GM18907 (cell line): ENCODE measurements at regions not wholly inside any gene's neighbourhood (a gene's known extent, or its start where the extent isn't known, plus 50 kb on each side); places are given as distances from the start of the nearest gene placed in this dataset.
A peak's percentile ranks its signal among the peaks of the same experiment; 100 is the strongest.

ENCODE experiments used
- ATAC-seq: cut with Tn5 transposase; IDR thresholded peaks from one replicate; pipeline ENCODE4 v1.9.1; 2021; ENCODE audit warnings: mild to moderate bottlenecking, moderate library complexity; ENCODE audit not compliant: unreplicated experiment

GRCh38 chr3:18127859-18128681, 297.1 kb downstream of the SATB1 start:
- peak; percentile 4 for ATAC-seq

GRCh38 chr3:18127174-18127858, 297.8 kb downstream of the SATB1 start:
- ATAC-seq: peak; percentile 98

DNA sequence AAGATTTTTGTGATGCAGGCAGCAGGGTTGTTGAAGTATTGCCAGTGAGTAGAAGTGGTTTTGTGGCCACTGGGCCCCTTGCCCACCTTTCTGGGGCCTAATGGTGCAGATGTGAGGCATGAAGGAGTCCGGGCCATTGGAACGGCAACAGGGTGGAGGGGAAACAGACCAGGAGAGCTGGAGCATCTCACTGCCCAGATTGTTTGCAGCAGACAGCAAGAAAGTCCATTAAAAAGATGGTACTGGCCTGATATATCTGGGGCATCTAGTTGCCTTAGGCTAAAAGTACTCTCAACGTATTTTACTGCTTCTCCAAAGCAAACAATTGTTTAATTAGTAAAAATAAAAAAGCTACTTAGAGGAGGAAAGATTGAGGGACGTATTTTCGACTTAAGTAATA, 298.4 kb downstream of the SATB1 start:
- no peak for ATAC-seq

GRCh38 chr3:18124501-18124900, 300.6 kb downstream of the SATB1 start:
- ATAC-seq: no peak

- ATAC-seq: no peak
Observed at GRCh38 chr3:18122264-18122663, 302.9 kb downstream of the SATB1 start.

DNA sequence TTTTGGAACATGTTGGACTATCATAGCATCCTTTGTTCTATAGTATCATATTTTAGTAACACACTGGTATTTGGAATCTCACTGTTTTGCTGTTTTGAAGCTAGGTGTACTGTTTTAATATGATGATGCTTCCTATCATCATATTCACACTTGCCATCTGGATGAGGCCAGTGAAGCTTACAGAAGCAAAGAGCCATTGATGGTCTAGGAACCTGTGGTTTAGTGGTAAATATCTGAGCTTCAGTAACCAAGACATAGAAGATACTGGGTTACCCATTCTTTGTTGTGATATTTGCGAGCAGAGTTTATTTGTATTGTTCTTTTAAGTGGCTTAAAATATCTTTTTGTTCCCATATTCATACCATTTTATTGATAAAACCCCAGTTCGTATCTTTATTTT, 304.1 kb downstream of the SATB1 start:
- ATAC-seq: no peak

GRCh38 chr3:18119866-18120265, 305.3 kb downstream of the SATB1 start:
- ATAC-seq: no peak

DNA sequence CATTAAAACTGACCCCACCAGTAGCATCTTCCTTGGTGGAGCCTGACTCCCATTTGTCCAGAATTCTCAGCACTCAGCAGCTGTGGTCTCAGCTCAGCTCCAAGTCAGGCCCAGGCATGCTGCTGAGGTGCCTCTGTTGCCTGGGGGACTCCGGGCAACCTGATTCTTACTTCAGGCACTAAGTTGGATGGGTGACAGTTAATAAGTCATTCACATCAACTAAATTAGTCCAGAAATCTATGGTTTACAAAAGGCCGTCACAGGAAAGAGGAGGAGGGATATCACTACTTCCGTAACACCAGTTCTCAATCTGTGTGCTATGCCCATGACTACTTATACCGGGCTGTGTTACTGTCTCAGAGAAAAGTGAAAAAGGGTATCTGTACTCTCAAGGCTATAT, 310.2 kb downstream of the SATB1 start:
- no peak for ATAC-seq

DNA sequence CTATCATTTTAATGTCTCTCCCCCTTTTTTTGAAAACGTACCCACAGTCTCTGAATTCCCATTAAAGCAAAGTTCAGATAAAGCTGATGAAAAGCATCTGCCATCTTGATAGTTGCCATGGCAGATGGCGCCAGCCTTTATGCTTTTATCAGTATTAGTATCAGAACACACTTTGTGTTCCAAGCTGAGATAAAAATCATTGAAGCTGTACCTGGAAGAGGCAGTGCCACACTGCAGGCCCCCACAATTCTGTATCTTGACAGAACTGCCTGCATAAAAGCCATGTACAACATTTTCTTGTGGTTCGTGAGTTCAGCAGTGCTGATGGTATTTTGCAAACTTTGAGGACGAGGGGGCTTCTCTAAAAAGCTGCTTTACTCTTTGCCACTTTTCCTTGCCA, 311.7 kb downstream of the SATB1 start:
- ATAC-seq: no peak

GRCh38 chr3:18112674-18113375, 312.3 kb downstream of the SATB1 start:
- ATAC-seq: no peak

- peak; percentile 93 for ATAC-seq
Observed at GRCh38 chr3:18111796-18112232, 313.3 kb downstream of the SATB1 start.

GRCh38 chr3:18103591-18103990, 321.5 kb downstream of the SATB1 start:
- no peak for ATAC-seq

GRCh38 chr3:18100121-18100520, 325.0 kb downstream of the SATB1 start:
- ATAC-seq: no peak

DNA sequence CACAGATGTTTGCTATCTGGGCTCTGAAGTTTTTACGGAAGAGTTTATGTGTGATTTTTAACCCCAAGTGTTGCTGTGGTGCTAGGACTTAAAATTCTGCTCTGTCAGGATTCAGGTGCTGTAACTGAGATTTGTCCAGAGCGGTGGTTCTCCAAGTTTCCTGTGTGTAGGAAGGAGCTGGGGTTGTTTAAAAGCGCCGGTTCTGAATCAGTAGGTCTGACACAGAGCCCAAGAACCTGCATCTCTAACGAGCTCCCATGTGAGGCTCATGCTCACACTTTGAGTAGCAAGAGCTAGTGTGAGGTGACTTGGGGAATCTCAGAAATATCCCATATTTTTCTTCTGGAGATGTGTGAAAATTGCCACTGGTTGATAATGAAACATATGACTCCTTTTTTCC, 325.5 kb downstream of the SATB1 start:
- no peak for ATAC-seq

- no peak for ATAC-seq
Observed at GRCh38 chr3:18098960-18099587, 326.1 kb downstream of the SATB1 start.

DNA sequence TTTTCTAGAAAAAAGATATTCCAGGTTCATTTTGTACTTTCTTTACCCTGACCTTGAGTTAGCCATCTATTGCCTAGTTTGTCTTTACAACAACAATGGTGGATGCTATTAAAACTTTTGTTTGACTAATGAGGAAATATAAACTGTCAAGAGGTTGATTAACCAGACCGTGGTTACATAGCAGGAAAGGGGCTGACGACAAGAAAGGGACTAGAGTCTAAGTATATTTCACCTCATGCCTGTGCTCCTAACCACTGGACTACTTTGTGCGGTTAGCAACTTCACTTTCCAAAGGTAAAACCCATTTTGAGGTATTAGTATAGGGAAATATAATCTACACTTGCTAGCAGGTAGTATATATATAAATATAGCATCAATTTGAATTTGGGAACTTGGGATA, 327.1 kb downstream of the SATB1 start:
- no peak for ATAC-seq

DNA sequence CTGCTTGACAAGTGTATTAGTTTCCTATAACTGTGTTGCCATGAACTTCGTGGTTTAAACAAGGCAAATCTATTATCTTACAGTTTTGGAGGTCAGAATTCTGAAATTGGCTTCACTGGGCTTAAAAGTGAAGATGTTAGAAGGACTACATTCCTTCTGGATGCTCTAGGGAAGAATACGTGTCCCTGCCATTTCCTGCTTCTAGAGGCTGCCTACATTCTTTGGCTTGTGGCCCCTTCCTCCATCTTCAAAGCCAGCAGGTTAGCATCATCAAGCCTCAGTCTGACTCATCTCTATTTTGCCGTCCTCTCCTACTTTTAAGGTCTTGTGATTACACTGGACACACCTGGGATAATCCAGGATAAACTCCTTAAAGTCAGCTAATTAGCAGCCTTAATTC, 327.7 kb downstream of the SATB1 start:
- ATAC-seq: no peak

- no peak for ATAC-seq
Observed at GRCh38 chr3:18092726-18093125, 332.4 kb downstream of the SATB1 start.

- ATAC-seq: no peak
Observed at GRCh38 chr3:18090377-18090776, 334.8 kb downstream of the SATB1 start.

GRCh38 chr3:18087988-18088387, 337.2 kb downstream of the SATB1 start:
- no peak for ATAC-seq

DNA sequence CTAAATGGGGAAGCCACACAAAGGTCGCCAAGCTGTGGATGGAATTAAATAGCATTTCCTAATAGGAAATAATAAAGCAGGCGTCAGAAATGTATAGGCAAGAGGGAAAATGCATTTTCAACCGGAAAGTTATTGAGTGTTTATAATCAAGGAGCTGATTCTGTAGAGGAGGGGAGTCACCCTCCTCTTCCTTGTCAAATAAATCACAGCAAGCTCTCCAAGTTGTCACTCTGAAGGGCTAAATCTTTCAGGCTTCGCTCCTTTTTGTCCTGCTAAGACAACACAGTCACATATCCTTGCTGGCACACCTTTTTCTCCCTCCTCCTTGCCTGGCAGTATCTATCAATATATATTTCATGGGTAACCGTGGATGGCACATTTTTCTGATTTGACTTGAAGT, 338.4 kb downstream of the SATB1 start:
- ATAC-seq: no peak
